Mononuclear cell (primary cell): ENCODE measurements at regions not wholly inside any gene's neighbourhood (a gene's known extent, or its start where the extent isn't known, plus 50 kb on each side); places are given as distances from the start of the nearest gene placed in this dataset.
A peak's percentile ranks its signal among the peaks of the same experiment; 100 is the strongest.
"Not testable (repeated sequence)": the region's sequence is repeated elsewhere in the genome, so short reads cannot be mapped to it uniquely, and the experiment has no call there.

Source experiments
- H3K27me3 ChIP-seq: 2 replicates; pipeline ENCODE4 v1.6.0; 2011; ENCODE audit warnings: low read length, control low read depth; ENCODE audit not compliant: insufficient read depth
- H3K4me1 ChIP-seq: 2 replicates; pipeline ENCODE4 v1.5.1; 2011; ENCODE audit warnings: mild to moderate bottlenecking, low read length, control low read depth; ENCODE audit not compliant: insufficient read depth
- H3K4me3 ChIP-seq: 2 replicates; pipeline ENCODE4 v1.5.1; 2011; ENCODE audit warnings: mild to moderate bottlenecking, low read length, moderate library complexity
- H3K9me3 ChIP-seq: 2 replicates; pipeline ENCODE4 v1.5.1; 2011; ENCODE audit warnings: low read depth, mild to moderate bottlenecking, control low read depth, low read length

DNA sequence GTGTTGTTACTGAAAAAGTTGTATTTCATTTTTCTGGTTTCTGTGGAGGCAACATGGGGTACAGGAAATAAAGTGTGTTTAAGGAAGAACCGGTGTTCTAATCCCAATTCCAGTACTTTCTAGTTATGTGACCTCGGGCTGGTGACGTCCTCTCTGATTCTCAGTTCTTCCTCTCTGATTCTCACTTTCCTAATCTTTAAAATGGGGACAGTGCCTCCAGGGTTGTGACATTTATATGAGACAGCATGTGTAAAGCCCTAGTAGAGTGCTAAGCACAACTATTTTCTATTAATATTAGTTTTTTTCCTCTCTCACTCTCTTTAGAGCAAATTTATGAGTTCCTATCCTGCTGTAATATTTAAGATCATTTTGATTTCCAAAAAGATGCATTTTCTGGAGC is 50.9 kb upstream of the PTPDC1 start:
- Histone ChIP-seq H3K4me1 (peaks cover 13% of the 10 kb centered on the region), H3K27me3 (no peaks in the 10 kb centered on the region), H3K4me3 (no peak overlapping the region), H3K9me3 (no peaks in the 10 kb centered on the region)

GRCh38 chr9:94031946-94032345 is 52.3 kb upstream of the PTPDC1 start:
- H3K4me3 ChIP-seq, result no peak overlapping the region
- H3K27me3 ChIP-seq, result no peaks in the 10 kb centered on the region
- peaks cover 13% of the 10 kb centered on the region for H3K4me1 ChIP-seq
- H3K9me3 ChIP-seq, result no peaks in the 10 kb centered on the region

GRCh38 chr9:94031380-94031779 is 52.9 kb upstream of the PTPDC1 start:
- H3K4me3 ChIP-seq, result peak overlapping the region; percentile 59
- H3K9me3 ChIP-seq, result no peaks in the 10 kb centered on the region
- no peaks in the 10 kb centered on the region for H3K27me3 ChIP-seq
- peaks cover 13% of the 10 kb centered on the region for H3K4me1 ChIP-seq

DNA sequence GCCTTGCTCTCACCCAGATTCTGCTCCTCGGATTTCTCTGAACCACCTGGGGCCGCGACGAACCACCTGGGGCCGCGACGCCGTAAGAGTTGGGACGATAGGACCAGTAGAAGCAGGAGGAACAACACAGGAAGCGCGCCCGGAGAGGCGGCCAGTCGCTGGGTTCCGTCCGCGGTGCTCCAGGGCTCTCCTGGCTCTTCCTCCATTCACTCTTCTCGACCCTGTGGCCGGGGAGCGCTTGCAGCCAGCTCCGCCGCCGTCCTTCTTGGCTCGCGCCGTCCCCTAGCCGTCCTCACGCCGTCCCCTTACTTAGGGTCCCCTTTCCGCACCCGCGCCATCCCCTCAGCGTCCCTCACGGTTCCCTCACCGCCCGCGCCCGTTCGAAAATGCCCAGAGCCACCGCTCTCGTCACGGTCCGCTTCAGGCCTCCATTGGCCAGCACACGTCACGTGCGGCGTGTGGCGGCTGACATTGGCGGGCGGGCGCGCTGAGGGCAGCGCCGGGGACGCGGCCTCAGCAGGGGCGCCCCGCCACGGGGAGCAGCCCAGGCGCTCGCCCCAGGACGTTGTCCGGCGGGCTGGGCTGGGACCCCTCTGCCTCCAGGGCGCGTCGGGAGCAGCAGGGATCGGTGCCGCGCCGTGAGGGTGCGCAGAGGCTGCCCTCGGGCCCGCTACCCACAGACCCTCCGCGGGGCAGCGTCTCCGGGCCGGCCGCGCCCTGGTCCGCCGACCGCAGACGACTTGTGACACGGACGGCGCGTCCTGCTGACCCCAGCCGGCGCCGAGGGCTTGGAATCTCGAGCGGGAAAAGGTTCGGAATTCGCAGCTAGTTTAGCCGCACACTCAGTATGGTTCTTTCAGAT is 53.7 kb upstream of the PTPDC1 start:
- Histone ChIP-seq H3K27me3 (no peaks in the 10 kb centered on the region), H3K9me3 (no peaks in the 10 kb centered on the region), H3K4me3 (peak overlapping the region; percentile 59), H3K4me1 (peaks cover 13% of the 10 kb centered on the region)

- Histone ChIP-seq H3K4me3 (peak overlapping the region; percentile 59), H3K27me3 (no peaks in the 10 kb centered on the region), H3K9me3 (no peaks in the 10 kb centered on the region), H3K4me1 (peaks cover 13% of the 10 kb centered on the region)
These were observed 54.3 kb upstream of the PTPDC1 start for GRCh38 chr9:94029932-94030317.

- Histone ChIP-seq H3K4me3 (no peak overlapping the region), H3K9me3 (no peaks in the 10 kb centered on the region), H3K27me3 (no peaks in the 10 kb centered on the region), H3K4me1 (peaks cover 13% of the 10 kb centered on the region)
These were observed 57.4 kb upstream of the PTPDC1 start for GRCh38 chr9:94026816-94027215.

DNA sequence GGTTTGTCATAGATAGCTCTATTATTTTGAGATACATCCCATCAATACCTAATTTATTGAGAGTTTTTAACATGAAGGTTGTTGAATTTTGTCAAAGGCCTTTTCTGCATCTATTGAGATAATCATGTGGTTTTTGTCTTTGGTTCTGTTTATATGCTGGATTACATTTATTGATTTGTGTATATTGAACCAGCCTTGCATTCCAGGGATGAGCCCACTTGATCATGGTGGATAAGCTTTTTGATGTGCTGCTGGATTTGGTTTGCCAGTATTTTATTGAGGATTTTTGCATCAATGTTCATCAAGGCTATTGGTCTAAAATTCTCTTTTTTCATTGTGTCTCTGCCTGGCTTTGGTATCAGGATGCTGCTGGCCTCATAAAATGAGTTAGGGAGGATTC is 61.8 kb upstream of the PTPDC1 start:
- not testable (repeated sequence) for H3K4me1 ChIP-seq, H3K4me3 ChIP-seq, H3K9me3 ChIP-seq, H3K27me3 ChIP-seq

DNA sequence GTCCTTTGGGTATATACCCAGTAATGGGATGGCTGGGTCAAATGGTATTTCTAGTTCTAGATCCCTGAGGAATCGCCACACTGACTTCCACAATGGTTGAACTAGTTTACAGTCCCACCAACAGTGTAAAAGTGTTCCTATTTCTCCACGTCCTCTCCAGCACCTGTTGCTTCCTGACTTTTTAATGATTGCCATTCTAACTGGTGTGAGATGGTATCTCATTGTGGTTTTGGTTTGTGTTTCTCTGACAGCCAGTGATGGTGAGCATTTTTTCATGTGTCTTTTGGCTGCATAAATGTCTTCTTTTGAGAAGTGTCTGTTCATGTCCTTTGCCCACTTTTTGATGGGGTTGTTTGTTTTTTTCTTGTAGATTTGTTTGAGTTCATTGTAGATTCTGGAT is 63.4 kb upstream of the PTPDC1 start:
- H3K4me3 ChIP-seq, H3K27me3 ChIP-seq, H3K4me1 ChIP-seq, H3K9me3 ChIP-seq: not testable (repeated sequence)

DNA sequence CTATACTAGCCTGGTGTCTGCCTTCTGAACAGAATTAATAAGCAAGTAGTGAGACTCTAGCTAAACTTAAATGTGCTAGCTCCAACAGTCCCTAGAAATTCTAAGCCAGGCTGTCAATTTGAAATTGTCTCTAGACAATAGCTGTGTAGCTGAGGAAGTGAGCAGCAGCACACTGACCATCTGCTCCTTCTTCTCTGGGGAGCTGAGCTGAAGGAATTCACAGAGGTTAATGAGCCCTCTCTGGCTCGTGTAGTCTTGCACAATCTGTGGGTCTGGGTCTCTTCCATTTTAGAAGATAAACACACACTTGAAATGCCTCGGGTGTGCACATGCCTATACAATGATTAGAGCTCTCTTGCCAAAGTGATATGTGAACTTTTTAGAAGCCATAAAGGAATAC is 63.5 kb upstream of the BARX1 start:
- no peaks in the 10 kb centered on the region for H3K4me1 ChIP-seq
- no peaks in the 10 kb centered on the region for H3K27me3 ChIP-seq
- no peaks in the 10 kb centered on the region for H3K9me3 ChIP-seq
- H3K4me3 ChIP-seq, result no peak overlapping the region

GRCh38 chr9:94017939-94018531 is 62.9 kb upstream of the BARX1 start:
- H3K9me3 ChIP-seq, result no peaks in the 10 kb centered on the region
- no peaks in the 10 kb centered on the region for H3K27me3 ChIP-seq
- no peaks in the 10 kb centered on the region for H3K4me1 ChIP-seq
- H3K4me3 ChIP-seq, result no peak overlapping the region

GRCh38 chr9:94016744-94017143 is 61.6 kb upstream of the BARX1 start:
- H3K4me1 ChIP-seq, result no peaks in the 10 kb centered on the region
- H3K9me3 ChIP-seq, result no peaks in the 10 kb centered on the region
- no peaks in the 10 kb centered on the region for H3K27me3 ChIP-seq

DNA sequence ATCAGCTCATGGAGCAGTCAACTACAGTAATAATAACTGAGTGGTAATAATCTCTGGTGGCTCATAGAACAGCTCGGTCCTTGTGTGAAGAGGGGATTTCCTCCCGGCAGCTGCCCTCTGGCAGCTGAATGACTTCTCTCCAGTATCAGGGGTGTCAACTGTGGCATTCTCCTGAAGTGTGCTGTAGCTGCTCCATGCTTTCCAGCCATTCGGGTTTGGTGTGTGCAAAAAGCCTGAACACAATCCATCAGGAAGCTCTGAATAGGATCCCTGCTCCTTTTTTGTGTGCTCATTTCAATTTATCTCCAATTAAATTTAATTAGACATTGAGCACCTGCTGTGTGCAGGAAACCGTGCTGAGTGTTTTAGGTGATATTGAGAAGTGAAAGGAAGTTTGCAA is 59.8 kb upstream of the BARX1 start:
- Histone ChIP-seq H3K4me1 (no peaks in the 10 kb centered on the region), H3K4me3 (no peak overlapping the region), H3K9me3 (no peaks in the 10 kb centered on the region), H3K27me3 (no peaks in the 10 kb centered on the region)

More at GRCh38 chr9:94016744-94017143, 61.6 kb upstream of the BARX1 start:
- H3K4me3 ChIP-seq, result no peak overlapping the region

- no peaks in the 10 kb centered on the region for H3K27me3 ChIP-seq
- no peaks in the 10 kb centered on the region for H3K4me1 ChIP-seq
- H3K4me3 ChIP-seq, result no peak overlapping the region
- H3K9me3 ChIP-seq, result no peaks in the 10 kb centered on the region
These were observed 59.0 kb upstream of the BARX1 start for GRCh38 chr9:94014066-94014654.

DNA sequence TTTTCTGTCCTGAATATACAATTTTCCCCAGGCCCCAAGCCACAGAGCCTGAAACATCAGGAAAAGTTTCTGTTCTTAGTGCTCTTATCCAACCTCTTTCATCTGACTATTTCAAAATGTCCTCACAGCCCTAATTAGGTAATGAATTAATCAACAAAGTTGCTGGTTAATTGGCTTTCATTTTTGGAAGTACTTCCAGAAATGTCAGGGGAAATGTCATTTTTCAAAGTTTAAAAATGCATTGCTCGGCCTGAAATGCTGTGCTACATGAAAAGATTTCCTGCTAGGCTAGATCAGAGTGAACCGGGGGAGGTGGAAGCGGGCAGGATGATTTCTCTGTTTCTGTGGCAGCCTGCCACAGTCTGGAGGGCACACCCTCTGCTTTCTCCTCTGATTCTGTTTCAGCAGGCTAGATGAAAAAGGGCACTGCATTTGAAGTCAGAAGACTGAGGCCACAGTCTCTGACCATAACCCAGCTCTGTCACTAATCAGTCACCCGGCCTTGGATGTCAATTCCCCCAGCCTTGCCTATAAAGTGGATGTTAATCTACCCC is 55.9 kb upstream of the BARX1 start:
- Histone ChIP-seq H3K4me3 (no peak overlapping the region), H3K27me3 (no peaks in the 10 kb centered on the region), H3K4me1 (no peaks in the 10 kb centered on the region), H3K9me3 (no peaks in the 10 kb centered on the region)

DNA sequence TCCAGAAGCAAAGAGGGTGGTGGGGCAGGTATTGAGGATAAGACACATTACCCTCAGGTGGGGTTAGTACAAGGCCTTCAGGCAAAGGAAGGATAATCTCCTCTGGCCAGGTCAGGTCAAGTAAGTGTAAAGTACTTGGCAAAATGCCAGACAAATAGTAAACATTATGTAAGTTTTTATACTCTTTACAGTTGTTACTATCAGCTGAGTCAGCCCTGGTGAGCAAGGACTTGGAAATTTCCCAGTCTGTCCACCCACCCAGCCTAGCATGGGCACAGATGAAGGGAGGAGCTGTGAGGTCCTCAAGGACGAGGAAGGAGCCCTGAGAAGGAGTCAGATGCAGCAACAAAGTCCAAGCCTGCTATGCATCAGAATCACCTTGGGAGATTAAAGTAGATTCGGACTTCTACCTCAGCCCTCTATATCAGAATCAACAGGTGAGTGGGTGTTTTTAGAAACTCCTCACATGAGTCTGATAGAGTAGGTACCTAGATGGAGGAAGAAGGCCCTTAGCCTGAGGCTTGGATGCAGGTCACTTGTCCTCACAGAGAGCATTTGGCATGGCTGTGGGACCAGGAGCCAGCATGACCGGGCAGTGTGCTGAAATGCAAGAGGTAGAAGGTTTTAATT is 50.2 kb upstream of the BARX1 start:
- Histone ChIP-seq H3K27me3 (peaks cover 9% of the 10 kb centered on the region), H3K4me3 (no peak overlapping the region), H3K9me3 (no peaks in the 10 kb centered on the region), H3K4me1 (no peaks in the 10 kb centered on the region)
